HG03095 (cell line): ENCODE measurements at regions not wholly inside any gene's neighbourhood (a gene's known extent, or its start where the extent isn't known, plus 50 kb on each side); places are given as distances from the start of the nearest gene placed in this dataset.

Experiments used
- ATAC-seq: cut with Tn5 transposase; IDR thresholded peaks from one replicate; pipeline ENCODE4 v1.9.1; 2021; ENCODE audit warnings: moderate library complexity; ENCODE audit not compliant: unreplicated experiment

DNA sequence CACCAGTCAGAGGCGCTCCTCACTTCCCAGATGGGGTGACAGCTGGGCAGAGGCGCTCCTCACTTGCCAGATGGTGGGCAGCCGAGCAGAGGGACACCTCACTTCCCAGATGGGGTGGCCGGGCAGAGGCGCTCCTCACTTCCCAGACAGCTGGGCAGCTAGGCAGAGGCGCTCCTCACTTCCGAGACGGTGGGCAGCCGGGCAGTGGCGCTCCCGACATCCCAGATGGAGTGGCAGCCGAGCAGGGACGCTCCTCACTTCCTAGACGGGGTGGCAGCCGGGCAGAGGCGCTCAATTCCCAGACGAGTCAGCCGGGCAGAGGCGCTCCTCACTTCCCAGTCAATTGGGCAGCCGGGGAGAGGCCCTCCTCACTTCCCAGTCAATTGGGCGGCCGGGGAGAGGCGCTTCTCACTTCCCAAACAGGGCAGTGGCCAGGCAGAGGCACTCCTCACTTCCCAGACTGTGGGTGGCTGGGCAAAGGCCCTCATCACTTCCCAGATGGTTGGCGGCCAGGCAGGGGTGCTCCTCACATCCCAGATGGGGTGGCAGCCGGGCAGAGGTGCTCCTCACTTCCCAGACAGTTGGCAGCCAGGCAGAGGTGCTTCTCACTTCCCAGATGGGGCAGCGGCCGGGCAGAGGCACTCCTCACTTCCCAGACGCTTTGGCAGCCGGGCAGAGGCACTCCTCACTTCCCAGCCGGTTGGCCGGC is 143.8 kb upstream of the ARID2 start:
- ATAC-seq = no peak

GRCh38 chr12:45586486-45586885 is 143.0 kb upstream of the ARID2 start:
- no peak for ATAC-seq

DNA sequence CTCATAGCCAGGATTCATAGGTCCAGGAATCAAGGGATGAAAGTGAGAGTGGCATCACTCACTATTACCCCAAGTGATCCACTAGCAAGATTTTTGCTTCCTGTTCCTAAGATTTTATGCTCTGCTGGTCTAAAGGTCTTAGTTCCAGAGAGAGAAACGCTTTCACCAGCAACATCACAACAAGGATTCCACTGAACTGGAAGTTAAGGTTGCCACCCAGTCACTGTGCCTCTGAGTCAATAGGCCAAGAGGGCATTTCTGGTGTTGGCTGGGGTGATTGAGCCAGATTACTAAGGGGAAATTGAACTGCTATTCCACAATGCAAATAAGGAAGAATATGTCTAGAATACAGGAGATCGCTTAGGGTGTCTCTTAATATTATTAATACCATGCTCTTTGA is 142.5 kb upstream of the ARID2 start:
- no peak for ATAC-seq

DNA sequence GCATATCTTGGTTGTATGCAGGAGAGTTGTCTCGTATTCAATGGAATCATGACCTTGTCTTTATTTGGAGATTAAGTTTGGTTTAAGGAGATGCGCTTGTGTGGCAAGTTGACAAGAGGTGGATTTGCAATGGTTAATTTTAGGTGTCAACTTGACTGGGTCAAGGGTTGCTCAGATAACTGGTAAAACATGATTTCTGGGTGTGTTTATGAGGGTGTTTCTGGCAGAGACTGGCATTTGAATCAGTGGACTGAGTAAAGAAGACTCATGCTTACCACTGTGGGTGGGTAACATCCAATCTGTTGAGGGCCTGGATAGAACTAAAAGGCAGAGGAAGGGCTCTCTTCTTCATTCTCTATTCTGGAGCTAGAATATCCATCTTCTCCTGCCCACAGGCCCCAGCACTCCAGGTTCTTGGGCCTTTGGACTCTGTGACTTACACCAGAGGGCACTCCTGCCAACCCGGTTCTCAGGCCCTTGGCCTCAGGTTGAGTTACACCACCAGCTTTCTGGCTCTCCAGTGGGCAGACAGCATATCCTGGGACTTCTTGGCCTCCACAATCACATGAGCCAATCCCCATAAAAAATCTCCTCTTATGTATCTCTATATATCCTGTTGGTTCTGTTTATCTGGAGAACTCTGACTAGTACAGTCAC is 141.5 kb upstream of the ARID2 start:
- ATAC-seq = no peak

GRCh38 chr12:45590646-45591045 is 138.9 kb upstream of the ARID2 start:
- no peak for ATAC-seq

GRCh38 chr12:45591635-45592034 is 137.9 kb upstream of the ARID2 start:
- ATAC-seq = no peak

DNA sequence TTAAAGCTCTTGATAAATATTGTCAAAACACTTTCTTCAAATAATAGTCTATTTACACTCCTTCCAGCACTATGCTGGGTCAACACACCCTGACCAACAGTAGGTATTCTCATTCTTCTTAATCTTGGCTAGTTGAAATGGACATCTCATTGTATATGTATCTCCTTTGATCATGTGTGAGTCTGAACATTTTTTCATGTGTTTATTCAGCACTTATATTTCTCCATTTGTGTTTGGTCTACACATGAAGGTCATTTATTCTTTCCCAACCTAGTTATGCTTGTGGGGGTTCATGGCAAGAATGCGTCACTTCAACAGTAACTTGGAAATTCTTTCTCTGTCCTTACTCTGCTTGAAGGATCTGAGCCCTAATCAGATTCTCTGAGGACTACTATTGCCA is 133.1 kb upstream of the ARID2 start:
- no peak for ATAC-seq

GRCh38 chr12:45598336-45598735 is 131.2 kb upstream of the ARID2 start:
- ATAC-seq = no peak

GRCh38 chr12:45598761-45599160 is 130.7 kb upstream of the ARID2 start:
- ATAC-seq = no peak

GRCh38 chr12:45599196-45599595 is 130.3 kb upstream of the ARID2 start:
- no peak for ATAC-seq

DNA sequence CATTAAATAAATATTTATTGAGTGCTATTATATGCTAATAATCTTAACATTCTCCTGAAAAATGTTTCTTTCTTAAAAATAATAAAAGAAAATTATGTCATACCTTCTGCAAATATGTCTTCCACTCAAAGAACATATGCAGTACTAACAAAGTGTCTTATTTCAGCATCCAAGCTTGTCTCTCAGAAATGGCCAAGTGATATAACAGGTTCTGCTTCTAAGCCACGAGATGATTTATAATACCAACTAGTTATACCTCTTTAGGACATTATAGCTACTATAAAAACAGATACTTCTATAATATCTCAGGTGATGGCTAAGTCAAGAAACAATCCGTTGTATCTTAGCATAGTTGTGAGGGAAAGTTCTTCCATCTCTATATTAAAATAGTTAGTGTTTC is 128.1 kb upstream of the ARID2 start:
- no peak for ATAC-seq

- no peak for ATAC-seq
Observed at GRCh38 chr12:45601888-45602287, 127.6 kb upstream of the ARID2 start.

DNA sequence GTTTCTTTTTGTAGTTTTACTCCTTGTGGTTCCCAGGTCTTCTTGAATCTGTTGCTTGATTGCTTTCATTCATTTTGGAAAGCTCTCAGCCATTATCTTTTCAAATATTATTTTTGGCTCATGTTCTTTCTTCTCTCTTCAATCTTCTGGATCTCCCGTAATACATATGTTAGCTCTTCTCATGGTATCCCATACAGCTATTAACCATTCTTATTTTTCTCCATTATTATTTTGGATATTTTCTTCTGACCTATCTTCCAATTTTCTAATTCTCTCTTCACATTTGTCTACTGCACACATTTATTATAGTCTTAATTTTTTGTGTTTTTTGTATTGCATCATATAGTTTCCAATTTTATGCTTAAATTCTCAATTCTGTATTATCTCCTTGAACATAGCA is 123.9 kb upstream of the ARID2 start:
- no peak for ATAC-seq

GRCh38 chr12:45611061-45611460 is 118.4 kb upstream of the ARID2 start:
- ATAC-seq = no peak

- ATAC-seq = no peak
Observed at GRCh38 chr12:45611495-45611894, 118.0 kb upstream of the ARID2 start.

- no peak for ATAC-seq
Observed at GRCh38 chr12:45612044-45612794, 117.3 kb upstream of the ARID2 start.

DNA sequence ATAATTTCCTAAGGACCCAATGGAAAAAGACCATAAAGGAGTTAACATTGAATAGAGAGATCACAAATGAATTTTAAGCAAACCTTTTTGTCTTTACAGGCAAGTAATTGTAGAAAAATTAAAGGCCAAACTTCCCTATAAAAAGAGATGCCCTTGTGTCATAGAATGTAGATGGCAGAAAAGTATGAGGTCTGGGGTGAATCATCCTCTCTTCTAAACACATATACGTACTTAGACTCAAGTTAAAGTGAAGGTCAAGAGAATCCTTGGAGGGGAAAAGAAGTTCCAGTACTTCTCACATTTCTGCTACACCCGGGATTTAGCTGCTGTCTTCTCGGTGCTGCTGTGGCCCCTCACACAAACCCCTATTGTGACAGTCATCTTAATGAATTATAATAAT is 116.2 kb upstream of the ARID2 start:
- ATAC-seq = no peak

GRCh38 chr12:45613855-45614254 is 115.7 kb upstream of the ARID2 start:
- no peak for ATAC-seq

DNA sequence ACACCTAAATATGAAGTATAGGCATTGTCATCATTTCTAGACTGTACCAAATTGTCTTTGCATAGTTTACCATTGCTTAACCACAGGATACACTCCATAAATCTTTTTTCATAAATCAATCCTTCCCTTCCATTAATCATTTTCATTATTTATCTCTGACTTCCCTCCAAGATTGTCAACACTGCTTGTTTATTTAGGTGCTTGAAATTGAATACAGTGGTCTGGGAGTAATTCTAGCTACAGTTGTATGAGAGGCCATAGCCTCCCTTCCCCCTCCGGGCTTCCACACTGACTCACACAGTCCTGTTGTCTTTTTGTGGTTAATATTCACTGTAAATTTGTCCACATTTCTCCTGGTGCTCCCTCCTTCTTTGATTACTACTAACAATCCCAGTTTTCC is 114.2 kb upstream of the ARID2 start:
- ATAC-seq = no peak

- no peak for ATAC-seq
Observed at GRCh38 chr12:45619736-45620135, 109.8 kb upstream of the ARID2 start.

DNA sequence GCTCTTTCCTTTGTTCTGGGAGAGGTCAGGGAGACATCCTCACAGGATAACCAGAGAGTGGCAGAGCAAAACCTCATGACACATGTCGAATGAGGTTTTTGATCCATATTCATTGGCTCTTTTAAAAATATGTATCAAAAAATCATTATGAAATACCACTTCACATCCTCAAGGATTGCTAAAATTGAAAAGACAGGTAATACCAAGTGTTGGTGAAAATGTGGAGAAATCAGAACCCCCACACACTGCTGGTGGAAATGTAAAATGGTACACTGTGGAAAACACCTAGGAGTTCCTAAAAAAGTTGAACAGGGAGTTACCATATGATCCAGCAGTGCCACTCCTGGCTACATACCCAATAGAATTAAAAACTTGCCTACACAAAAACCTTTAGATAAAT is 107.8 kb upstream of the ARID2 start:
- ATAC-seq = no peak
